ENCODE measurements at regions not wholly inside any gene's neighbourhood (a gene's known extent, or its start where the extent isn't known, plus 50 kb on each side); places are given as distances from the start of the nearest gene placed in this dataset.

DNA sequence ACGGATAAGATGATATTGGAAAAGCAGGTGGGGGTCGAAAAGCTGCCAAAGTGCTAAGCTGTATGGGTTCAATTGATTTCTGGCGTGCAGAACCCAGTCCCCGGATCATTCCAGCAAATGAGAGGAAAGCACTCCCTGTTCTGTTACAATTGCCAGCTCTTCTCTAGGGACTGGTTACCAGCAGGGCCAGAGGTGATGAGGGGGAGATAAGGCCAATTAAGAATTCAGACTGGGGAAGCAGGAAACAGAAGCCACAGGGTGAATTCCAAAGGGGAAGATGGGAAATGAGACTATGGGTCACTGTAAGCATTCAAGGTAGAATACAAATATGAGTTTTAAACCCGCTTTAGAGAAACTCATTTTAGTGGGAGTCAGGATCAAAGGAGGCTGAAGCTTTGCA lies 349.4 kb upstream of the MAP3K7 start:
- TF ChIP-seq REST (IDR thresholded peaks at IDR 0.05): no peak
- TF ChIP-seq CTCF (IDR thresholded peaks at IDR 0.05; ENCODE audit: low read depth, low read length, missing input control): no peak
- no peak for TF ChIP-seq GABPA (IDR thresholded peaks at IDR 0.05 in 1 of 2, conservative IDR thresholded peaks at IDR 0.05 in 1 of 2)

Data from liver (tissue), 3 donors.